SU-DHL-6 (cell line): ENCODE measurements at regions not wholly inside any gene's neighbourhood (a gene's known extent, or its start where the extent isn't known, plus 50 kb on each side); places are given as distances from the start of the nearest gene placed in this dataset.

Experiments used
- H2AFZ ChIP-seq: fragments of 200-600 bp; sonication (generic); 2 replicates; pipeline ENCODE4 v1.6.1; 2014; ENCODE audit warnings: low read depth, mild to moderate bottlenecking, moderate library complexity, mixed read lengths, antibody characterized with exemption, low read length; ENCODE audit not compliant: severe bottlenecking
- H3F3A ChIP-seq: fragments of 200-600 bp; shearing (Covaris generic); 2 replicates; pipeline ENCODE4 v1.6.0; 2016; ENCODE audit warnings: antibody characterized with exemption, mild to moderate bottlenecking; ENCODE audit not compliant: insufficient read depth
- H3K27ac ChIP-seq: fragments of 200-600 bp; sonication (generic); 2 replicates; pipeline ENCODE4 v1.5.1; 2016; ENCODE audit warnings: low read depth, mild to moderate bottlenecking, low read length, moderate library complexity, mixed read lengths
- H3K27me3 ChIP-seq: fragments of 200-600 bp; sonication (generic), shearing (Covaris generic); 2 replicates; pipeline ENCODE4 v1.6.0; 2014; ENCODE audit warnings: mild to moderate bottlenecking, low read length
- H3K36me3 ChIP-seq: fragments of 200-600 bp; sonication (generic); 2 replicates; pipeline ENCODE4 v1.6.1; 2014; ENCODE audit warnings: mild to moderate bottlenecking, low read length, mixed read lengths
- H3K4me2 ChIP-seq: fragments of 300-600, 200-600 bp; shearing (Covaris generic), sonication (generic); 2 replicates; pipeline ENCODE4 v1.6.0; 2014; ENCODE audit warnings: low read length, low read depth, mild to moderate bottlenecking; ENCODE audit not compliant: poor library complexity, severe bottlenecking
- H3K4me3 ChIP-seq: fragments of 200-600 bp; sonication (generic); 2 replicates; pipeline ENCODE4 v1.5.1; 2014; ENCODE audit warnings: antibody characterized with exemption, low read length, mild to moderate bottlenecking, mixed read lengths; ENCODE audit not compliant: insufficient read depth, poor library complexity, severe bottlenecking
- H3K79me2 ChIP-seq: fragments of 200-600 bp; sonication (generic); 2 replicates; pipeline ENCODE4 v1.6.1; 2014; ENCODE audit warnings: mild to moderate bottlenecking, low read length, moderate library complexity; ENCODE audit not compliant: insufficient read depth
- H3K9ac ChIP-seq: fragments of 200-600 bp; sonication (generic); 2 replicates; pipeline ENCODE4 v1.7.0; 2014; ENCODE audit warnings: mild to moderate bottlenecking, low read length
- H3K9me2 ChIP-seq: fragments of 200-600 bp; sonication (generic); replicated peaks from 2 replicates; pipeline ENCODE4 v1.6.1; 2014; ENCODE audit warnings: low read length; ENCODE audit not compliant: insufficient read depth
- H3K9me3 ChIP-seq: fragments of 200-600 bp; sonication (generic); 2 replicates; pipeline ENCODE4 v1.6.1; 2014; ENCODE audit warnings: low read length, mixed read lengths; ENCODE audit not compliant: insufficient read depth
- H4K20me1 ChIP-seq: fragments of 200-600 bp; sonication (generic); 2 replicates; pipeline ENCODE4 v1.6.1; 2014; ENCODE audit warnings: low read depth, mild to moderate bottlenecking, antibody characterized with exemption, low read length, moderate library complexity, mixed read lengths
- CTCF ChIP-seq: fragments of 200-600 bp; sonication (generic); IDR thresholded peaks from one replicate; pipeline ENCODE4 v1.5.1; 2017; ENCODE audit warnings: antibody characterized with exemption, mild to moderate bottlenecking, low read length, moderate library complexity; ENCODE audit not compliant: insufficient read depth, poor library complexity, severe bottlenecking
- EZH2phosphoT487 ChIP-seq: fragments of 200-600 bp; sonication (generic), shearing (Covaris generic); conservative IDR thresholded peaks from 2 replicates; pipeline ENCODE4 v1.6.1; 2018; ENCODE audit warnings: mild to moderate bottlenecking, antibody characterized with exemption, low read length, moderate library complexity, mixed read lengths

- Histone ChIP-seq H3K27ac (no peak overlapping the region), H3K9ac (no peak overlapping the region), H3K79me2 (no peaks in the 10 kb centered on the region), H3K9me3 (no peaks in the 10 kb centered on the region), H2AFZ (no peak overlapping the region), H3F3A (no peaks in the 10 kb centered on the region), H3K4me3 (no peak overlapping the region), H3K4me2 (no peak overlapping the region), H4K20me1 (no peaks in the 10 kb centered on the region), H3K27me3 (no peaks in the 10 kb centered on the region; the same call in 1 of the 2 replicates), H3K36me3 (no peaks in the 10 kb centered on the region), H3K9me2 (no peaks in the 10 kb centered on the region)
- no peak for TF ChIP-seq EZH2phosphoT487
- TF ChIP-seq CTCF, result no peak
Observed at GRCh38 chr7:149673006-149673405, 100.4 kb downstream of the ZNF467 start.

GRCh38 chr7:149670288-149670687 is 103.1 kb downstream of the ZNF467 start:
- H3K79me2 ChIP-seq, result no peaks in the 10 kb centered on the region
- no peaks in the 10 kb centered on the region for H4K20me1 ChIP-seq
- no peak overlapping the region for H3K27ac ChIP-seq
- no peaks in the 10 kb centered on the region for H3K9me2 ChIP-seq
- no peaks in the 10 kb centered on the region; the same call in 1 of the 2 replicates for H3K27me3 ChIP-seq
- no peaks in the 10 kb centered on the region for H3K36me3 ChIP-seq
- no peak overlapping the region for H3K4me3 ChIP-seq
- TF ChIP-seq CTCF (no peak), EZH2phosphoT487 (no peak)
- no peak overlapping the region for H2AFZ ChIP-seq
- H3K9ac ChIP-seq, result no peak overlapping the region
- H3K9me3 ChIP-seq, result no peaks in the 10 kb centered on the region
- no peak overlapping the region for H3K4me2 ChIP-seq
- no peaks in the 10 kb centered on the region for H3F3A ChIP-seq

GRCh38 chr7:149669121-149669818 is 104.1 kb downstream of the ZNF467 start:
- Histone ChIP-seq H3K79me2 (no peaks in the 10 kb centered on the region), H3K27ac (no peak overlapping the region), H3K4me2 (no peak overlapping the region), H3K27me3 (no peaks in the 10 kb centered on the region; the same call in 1 of the 2 replicates), H3K9ac (no peak overlapping the region), H3K9me2 (no peaks in the 10 kb centered on the region), H4K20me1 (no peaks in the 10 kb centered on the region), H2AFZ (no peak overlapping the region), H3K36me3 (no peaks in the 10 kb centered on the region), H3K9me3 (no peaks in the 10 kb centered on the region), H3F3A (no peaks in the 10 kb centered on the region), H3K4me3 (no peak overlapping the region)
- TF ChIP-seq CTCF (peak; percentile 21), EZH2phosphoT487 (no peak)
